HCT116 (cell line): ENCODE measurements at regions not wholly inside any gene's neighbourhood (a gene's known extent, or its start where the extent isn't known, plus 50 kb on each side); places are given as distances from the start of the nearest gene placed in this dataset.

ENCODE experiments used
- CTCF ChIP-seq, 3 experiments: fragments of 200-600 bp in 1 of 3; sonication (generic) in 1 of 3; IDR thresholded peaks in 2 of 3; conservative IDR thresholded peaks in 1 of 3; 2 replicates each; pipeline ENCODE4 v1.5.1; 2012 to 2017; ENCODE audit warnings: low read depth in 2 of 3, low read length in 2 of 3, antibody characterized with exemption in 1 of 3, borderline replicate concordance in 1 of 3, control low read depth in 1 of 3, mild to moderate bottlenecking in 1 of 3, mixed read lengths in 1 of 3, mixed run types in 1 of 3, moderate library complexity in 1 of 3; ENCODE audit not compliant: insufficient read depth in 1 of 3
- ELF1 ChIP-seq: IDR thresholded peaks from 2 replicates; pipeline ENCODE4 v1.6.1; 2012; ENCODE audit warnings: low read depth, borderline replicate concordance
- EZH2 ChIP-seq: fragments of 200-600 bp; sonication (generic); IDR thresholded peaks from 2 replicates; pipeline ENCODE4 v1.6.1; 2017; ENCODE audit warnings: antibody characterized with exemption, mixed run types
- MAX ChIP-seq: IDR thresholded peaks from 2 replicates; pipeline ENCODE4 v1.6.1; 2012
- POLR2A ChIP-seq: IDR thresholded peaks from 2 replicates; pipeline ENCODE4 v1.7.0; 2011; ENCODE audit warnings: borderline replicate concordance; ENCODE audit not compliant: insufficient read depth, insufficient read length; ENCODE audit errors: extremely low read depth
- POLR2AphosphoS5 ChIP-seq: IDR thresholded peaks from 2 replicates; pipeline ENCODE4 v1.6.1; 2011; ENCODE audit warnings: mild to moderate bottlenecking, low read depth, low read length, moderate library complexity
- SRF ChIP-seq: IDR thresholded peaks from 2 replicates; pipeline ENCODE4 v1.6.1; 2012; ENCODE audit warnings: low read depth

- no peak for TF ChIP-seq CTCF (IDR thresholded peaks at IDR 0.05 in 2 of 3, conservative IDR thresholded peaks at IDR 0.05 in 1 of 3; ENCODE audit: borderline replicate concordance in 1 of 3, insufficient read depth in 1 of 3, low read depth in 2 of 3, low read length in 2 of 3)
- TF ChIP-seq POLR2AphosphoS5, result no peak
- no peak for TF ChIP-seq EZH2
- TF ChIP-seq ELF1, result no peak
- TF ChIP-seq POLR2A, result no peak
- no peak for TF ChIP-seq MAX
- TF ChIP-seq SRF, result no peak
Observed at GRCh38 chr22:22352371-22352999, 107.9 kb downstream of the VPREB1 start.
